ENCODE measurements at regions not wholly inside any gene's neighbourhood (a gene's known extent, or its start where the extent isn't known, plus 50 kb on each side); places are given as distances from the start of the nearest gene placed in this dataset.

- DNase-seq (no peak), ATAC-seq (replicated peaks) (no peak)
- Mint-ChIP-seq H3K27ac (no peak overlapping the region), H3K4me1 (ENCODE audit: low read depth in 2 of 2) (no peaks in the 10 kb centered on the region), H3K9me3 (peaks cover 0 to 6% of the 10 kb centered on the region in 2 donors), H3K4me3 (no peak overlapping the region), H3K27me3 (no peaks in the 10 kb centered on the region), H3K36me3 (ENCODE audit: insufficient read depth) (no peaks in the 10 kb centered on the region)
These were observed 55.5 kb upstream of the SLC8A1 start for GRCh38 chr2:40507432-40507831.

GRCh38 chr2:40510304-40510703 lies 58.4 kb upstream of the SLC8A1 start:
- Mint-ChIP-seq H3K9me3 (peaks cover 0 to 3% of the 10 kb centered on the region in 2 donors), H3K36me3 (ENCODE audit: insufficient read depth) (no peaks in the 10 kb centered on the region), H3K4me3 (no peak overlapping the region), H3K27ac (no peak overlapping the region), H3K4me1 (ENCODE audit: low read depth in 2 of 2) (no peaks in the 10 kb centered on the region), H3K27me3 (no peaks in the 10 kb centered on the region)
- ATAC-seq (replicated peaks), result no peak
- no peak for DNase-seq

GRCh38 chr2:40511661-40512213 lies 59.8 kb upstream of the SLC8A1 start:
- Mint-ChIP-seq H3K27ac (no peak overlapping the region), H3K4me3 (no peak overlapping the region), H3K4me1 (ENCODE audit: low read depth in 2 of 2) (no peaks in the 10 kb centered on the region), H3K36me3 (ENCODE audit: insufficient read depth) (no peaks in the 10 kb centered on the region), H3K27me3 (no peaks in the 10 kb centered on the region), H3K9me3 (peaks cover 0 to 3% of the 10 kb centered on the region in 2 donors)
- DNase-seq (no peak), ATAC-seq (replicated peaks) (no peak)

- DNase-seq, result no peak
- H3K4me1 Mint-ChIP-seq (ENCODE audit: low read depth in 2 of 2), result no peaks in the 10 kb centered on the region
- no peaks in the 10 kb centered on the region for H3K27me3 Mint-ChIP-seq
These were observed 60.4 kb upstream of the SLC8A1 start for GRCh38 chr2:40512256-40512655.

GRCh38 chr2:40513201-40513600 lies 61.3 kb upstream of the SLC8A1 start:
- no peak for DNase-seq

More at GRCh38 chr2:40512256-40512655, 60.4 kb upstream of the SLC8A1 start:
- Mint-ChIP-seq H3K4me3 (no peak overlapping the region), H3K36me3 (ENCODE audit: insufficient read depth) (no peaks in the 10 kb centered on the region), H3K27ac (no peak overlapping the region), H3K9me3 (peaks cover 0 to 3% of the 10 kb centered on the region in 2 donors)
- ATAC-seq (replicated peaks), result no peak

DNA sequence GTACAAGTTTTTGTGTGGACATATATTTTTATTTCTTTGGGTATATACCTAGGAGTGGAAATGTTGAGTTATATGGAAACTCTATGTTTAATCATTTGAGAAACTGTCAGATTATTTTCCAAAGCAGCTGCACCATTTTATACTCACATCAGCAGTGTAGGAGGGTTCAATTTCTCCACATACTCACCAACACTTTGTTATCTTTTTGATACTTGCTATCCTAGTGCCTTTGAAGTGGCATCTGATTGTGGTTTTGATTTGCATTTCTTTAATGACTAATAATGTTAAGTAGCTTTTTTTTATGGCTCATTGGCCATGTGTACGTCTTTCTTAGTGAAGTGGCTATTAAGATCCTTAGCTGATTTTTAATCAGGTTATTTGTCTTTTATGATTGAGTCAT lies 64.7 kb upstream of the SLC8A1 start:
- DNase-seq (no peak), ATAC-seq (replicated peaks) (no peak)
- Mint-ChIP-seq H3K4me3 (no peak overlapping the region), H3K27ac (no peak overlapping the region), H3K36me3 (ENCODE audit: insufficient read depth) (no peaks in the 10 kb centered on the region), H3K4me1 (ENCODE audit: low read depth in 2 of 2) (no peaks in the 10 kb centered on the region), H3K9me3 (peaks cover 0 to 7% of the 10 kb centered on the region in 2 donors), H3K27me3 (no peaks in the 10 kb centered on the region)

More at GRCh38 chr2:40513201-40513600, 61.3 kb upstream of the SLC8A1 start:
- ATAC-seq (replicated peaks), result no peak
- no peaks in the 10 kb centered on the region for H3K4me1 Mint-ChIP-seq (ENCODE audit: low read depth in 2 of 2)
- no peak overlapping the region for H3K27ac Mint-ChIP-seq
- peaks cover 0 to 6% of the 10 kb centered on the region in 2 donors for H3K9me3 Mint-ChIP-seq
- no peak overlapping the region for H3K4me3 Mint-ChIP-seq
- no peaks in the 10 kb centered on the region for H3K36me3 Mint-ChIP-seq (ENCODE audit: insufficient read depth)
- H3K27me3 Mint-ChIP-seq, result no peaks in the 10 kb centered on the region

GRCh38 chr2:40528564-40528963 lies 76.7 kb upstream of the SLC8A1 start:
- no peak overlapping the region for H3K27ac Mint-ChIP-seq
- H3K9me3 Mint-ChIP-seq, result peaks cover 8 to 13% of the 10 kb centered on the region in 2 donors
- ATAC-seq (replicated peaks), result no peak
- DNase-seq, result no peak
- no peaks in the 10 kb centered on the region for H3K27me3 Mint-ChIP-seq
- no peak overlapping the region for H3K4me3 Mint-ChIP-seq
- H3K4me1 Mint-ChIP-seq (ENCODE audit: low read depth in 2 of 2), result no peaks in the 10 kb centered on the region
- H3K36me3 Mint-ChIP-seq (ENCODE audit: insufficient read depth), result peaks cover 2% of the 10 kb centered on the region

DNA sequence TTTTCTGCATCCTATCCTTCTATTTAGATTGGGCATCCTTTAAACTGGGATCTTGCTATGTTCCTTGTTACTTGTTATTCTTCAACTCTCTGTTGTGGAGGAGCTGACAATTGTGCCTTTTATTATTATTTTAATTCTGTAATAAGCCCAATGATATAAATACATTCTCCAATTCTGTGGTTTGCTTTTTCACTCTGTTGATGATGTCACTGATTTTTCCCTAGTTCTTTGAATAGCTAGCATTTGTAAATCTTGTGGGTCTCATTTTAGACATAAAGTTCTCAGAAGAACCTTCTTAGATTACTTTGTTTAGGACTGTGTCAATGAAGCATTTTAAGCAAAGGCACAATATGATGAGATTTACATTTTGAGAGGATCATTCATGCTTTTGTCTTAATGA lies 79.5 kb upstream of the SLC8A1 start:
- ATAC-seq (replicated peaks) (no peak), DNase-seq (no peak)
- no peaks in the 10 kb centered on the region for H3K4me1 Mint-ChIP-seq (ENCODE audit: low read depth in 2 of 2)
- no peaks in the 10 kb centered on the region for H3K27me3 Mint-ChIP-seq
- H3K36me3 Mint-ChIP-seq (ENCODE audit: insufficient read depth), result peaks cover 2% of the 10 kb centered on the region
- H3K4me3 Mint-ChIP-seq, result no peak overlapping the region
- H3K9me3 Mint-ChIP-seq, result peaks cover 8 to 14% of the 10 kb centered on the region in 2 donors
- H3K27ac Mint-ChIP-seq, result no peak overlapping the region

GRCh38 chr2:40534528-40534927 lies 82.6 kb upstream of the SLC8A1 start:
- ATAC-seq (replicated peaks) (no peak), DNase-seq (no peak)
- H3K4me3 Mint-ChIP-seq, result no peak overlapping the region
- H3K36me3 Mint-ChIP-seq (ENCODE audit: insufficient read depth), result peaks cover 2% of the 10 kb centered on the region
- H3K27ac Mint-ChIP-seq, result no peak overlapping the region
- H3K9me3 Mint-ChIP-seq, result peaks cover 8 to 9% of the 10 kb centered on the region in 2 donors
- H3K4me1 Mint-ChIP-seq (ENCODE audit: low read depth in 2 of 2), result no peaks in the 10 kb centered on the region
- no peaks in the 10 kb centered on the region for H3K27me3 Mint-ChIP-seq

- no peaks in the 10 kb centered on the region for H3K27me3 Mint-ChIP-seq
- no peak for DNase-seq
- H3K4me3 Mint-ChIP-seq, result no peak overlapping the region
- H3K27ac Mint-ChIP-seq, result no peak overlapping the region
- peaks cover 2% of the 10 kb centered on the region for H3K36me3 Mint-ChIP-seq (ENCODE audit: insufficient read depth)
- no peak for ATAC-seq (replicated peaks)
- peaks cover 8 to 9% of the 10 kb centered on the region in 2 donors for H3K9me3 Mint-ChIP-seq
- H3K4me1 Mint-ChIP-seq (ENCODE audit: low read depth in 2 of 2), result no peaks in the 10 kb centered on the region
These were observed 84.1 kb upstream of the SLC8A1 start for GRCh38 chr2:40535972-40536371.

- peaks cover 0 to 5% of the 10 kb centered on the region in 2 donors for H3K9me3 Mint-ChIP-seq
These were observed 88.1 kb upstream of the SLC8A1 start for GRCh38 chr2:40540026-40540425.

GRCh38 chr2:40543381-40543780 lies 91.5 kb upstream of the SLC8A1 start:
- H3K27ac Mint-ChIP-seq, result no peak overlapping the region
- ATAC-seq (replicated peaks), result no peak
- H3K4me3 Mint-ChIP-seq, result no peak overlapping the region
- no peaks in the 10 kb centered on the region for H3K4me1 Mint-ChIP-seq (ENCODE audit: low read depth in 2 of 2)
- peaks cover 10 to 12% of the 10 kb centered on the region in 2 donors for H3K9me3 Mint-ChIP-seq
- H3K27me3 Mint-ChIP-seq, result no peaks in the 10 kb centered on the region
- DNase-seq, result no peak
- no peaks in the 10 kb centered on the region for H3K36me3 Mint-ChIP-seq (ENCODE audit: insufficient read depth)

More at GRCh38 chr2:40540026-40540425, 88.1 kb upstream of the SLC8A1 start:
- H3K27me3 Mint-ChIP-seq, result no peaks in the 10 kb centered on the region
- no peaks in the 10 kb centered on the region for H3K4me1 Mint-ChIP-seq (ENCODE audit: low read depth in 2 of 2)
- ATAC-seq (replicated peaks) (no peak), DNase-seq (no peak)
- H3K4me3 Mint-ChIP-seq, result no peak overlapping the region
- no peaks in the 10 kb centered on the region for H3K36me3 Mint-ChIP-seq (ENCODE audit: insufficient read depth)
- H3K27ac Mint-ChIP-seq, result no peak overlapping the region

GRCh38 chr2:40544072-40544471 lies 92.2 kb upstream of the SLC8A1 start:
- DNase-seq, result no peak
- no peak for ATAC-seq (replicated peaks)
- H3K36me3 Mint-ChIP-seq (ENCODE audit: insufficient read depth), result no peaks in the 10 kb centered on the region
- H3K4me3 Mint-ChIP-seq, result no peak overlapping the region
- no peak overlapping the region for H3K27ac Mint-ChIP-seq
- peaks cover 10 to 12% of the 10 kb centered on the region in 2 donors for H3K9me3 Mint-ChIP-seq
- no peaks in the 10 kb centered on the region for H3K4me1 Mint-ChIP-seq (ENCODE audit: low read depth in 2 of 2)
- no peaks in the 10 kb centered on the region for H3K27me3 Mint-ChIP-seq

- H3K4me1 Mint-ChIP-seq (ENCODE audit: low read depth in 2 of 2), result no peaks in the 10 kb centered on the region
- H3K36me3 Mint-ChIP-seq (ENCODE audit: insufficient read depth), result no peaks in the 10 kb centered on the region
- H3K27me3 Mint-ChIP-seq, result no peaks in the 10 kb centered on the region
- H3K4me3 Mint-ChIP-seq, result no peak overlapping the region
- ATAC-seq (replicated peaks) (no peak), DNase-seq (no peak)
- H3K27ac Mint-ChIP-seq, result no peak overlapping the region
- peaks cover 10% of the 10 kb centered on the region in 2 donors for H3K9me3 Mint-ChIP-seq
These were observed 93.8 kb upstream of the SLC8A1 start for GRCh38 chr2:40545645-40546044.

Measured in effector memory CD8-positive, alpha-beta T cell (primary cell).